NCI-H2029 treated with DMSO at 0.1 percent for 48 hours (cell line): ENCODE measurements at regions not wholly inside any gene's neighbourhood (a gene's known extent, or its start where the extent isn't known, plus 50 kb on each side); places are given as distances from the start of the nearest gene placed in this dataset.

ENCODE experiments used
- DNase-seq: peaks from one replicate; lab custom pipeline; 2025; lab: John Stamatoyannopoulos, UW

GRCh38 chr3:95351158-95351557, 1288.3 kb downstream of the NSUN3 start:
- no peak for DNase-seq

GRCh38 chr3:95352471-95352870, 1289.6 kb downstream of the NSUN3 start:
- no peak for DNase-seq

GRCh38 chr3:95354489-95354888, 1291.6 kb downstream of the NSUN3 start:
- no peak for DNase-seq

- no peak for DNase-seq
Measured at GRCh38 chr3:95356764-95357501, 1294.1 kb downstream of the NSUN3 start.

GRCh38 chr3:95387242-95388021, 1324.6 kb downstream of the NSUN3 start:
- no peak for DNase-seq

- DNase-seq: no peak
Measured at GRCh38 chr3:95389725-95390313, 1327.0 kb downstream of the NSUN3 start.

GRCh38 chr3:95394286-95394685, 1331.4 kb downstream of the NSUN3 start:
- DNase-seq: no peak

- DNase-seq: no peak
Measured at GRCh38 chr3:95399585-95399984, 1336.7 kb downstream of the NSUN3 start.

GRCh38 chr3:95401693-95402092, 1338.8 kb downstream of the NSUN3 start:
- no peak for DNase-seq

GRCh38 chr3:95407709-95408463, 1345.0 kb downstream of the NSUN3 start:
- DNase-seq: no peak

- no peak for DNase-seq
Measured at GRCh38 chr3:95408464-95408862, 1345.6 kb downstream of the NSUN3 start.

- DNase-seq: no peak
Measured at GRCh38 chr3:95418251-95418650, 1355.4 kb downstream of the NSUN3 start.

- DNase-seq: no peak
Measured at GRCh38 chr3:95424279-95424678, 1361.4 kb downstream of the NSUN3 start.

- no peak for DNase-seq
Measured at GRCh38 chr3:95434491-95434890, 1371.6 kb downstream of the NSUN3 start.

- DNase-seq: no peak
Measured at GRCh38 chr3:95437409-95437808, 1374.5 kb downstream of the NSUN3 start.

GRCh38 chr3:95438274-95438673, 1375.4 kb downstream of the NSUN3 start:
- DNase-seq: no peak

- no peak for DNase-seq
Measured at GRCh38 chr3:95442766-95443165, 1371.6 kb upstream of the EPHA6 start.

- DNase-seq: no peak
Measured at GRCh38 chr3:95449841-95450240, 1364.6 kb upstream of the EPHA6 start.

- no peak for DNase-seq
Measured at GRCh38 chr3:95453242-95453641, 1361.2 kb upstream of the EPHA6 start.

GRCh38 chr3:95456835-95457234, 1357.6 kb upstream of the EPHA6 start:
- no peak for DNase-seq

GRCh38 chr3:95459706-95460105, 1354.7 kb upstream of the EPHA6 start:
- no peak for DNase-seq

- DNase-seq: no peak
Measured at GRCh38 chr3:95460274-95460673, 1354.1 kb upstream of the EPHA6 start.
